Tibial nerve (tissue), 4 donors: ENCODE measurements at regions not wholly inside any gene's neighbourhood (a gene's known extent, or its start where the extent isn't known, plus 50 kb on each side); places are given as distances from the start of the nearest gene placed in this dataset.

ENCODE experiments used
- DNase-seq, 2 donors: peaks; one replicate each; pipeline ENCODE4 v3.0.0-alpha.2; 2019; ENCODE audit warnings: low spot score in 2 of 2
- H3K27ac ChIP-seq, 4 donors: fragments of 200-600 bp; sonication (generic) in 3 of 4; one replicate each; pipeline ENCODE4 v1.5.1; 2017 to 2019; ENCODE audit warnings: mild to moderate bottlenecking in 1 of 4
- H3K27me3 ChIP-seq, 2 donors: fragments of 200-600 bp; sonication (generic) in 1 of 2; one replicate each; pipeline versions ENCODE4 v1.5.1 to v1.6.0; 2017 to 2019
- H3K36me3 ChIP-seq, 3 donors: fragments of 200-600 bp; sonication (generic); one replicate each; pipeline ENCODE4 v1.5.1; 2018 to 2019
- H3K4me1 ChIP-seq, 4 donors: fragments of 200-600 bp; sonication (generic) in 3 of 4; one replicate each; pipeline ENCODE4 v1.5.1; 2017 to 2019
- H3K4me3 ChIP-seq, 4 donors: fragments of 200-600 bp; sonication (generic) in 3 of 4; one replicate each; pipeline ENCODE4 v1.5.1; 2017 to 2019; ENCODE audit warnings: mild to moderate bottlenecking in 1 of 4, moderate library complexity in 1 of 4
- H3K9me3 ChIP-seq, 4 donors: fragments of 200-600 bp; sonication (generic) in 3 of 4; one replicate each; pipeline ENCODE4 v1.5.1; 2017 to 2019
- CTCF ChIP-seq, 5 experiments: fragments of 200-600 bp in 3 of 5; fragments of 450-650 bp in 2 of 5; sonication (generic) in 3 of 5; IDR thresholded peaks; one replicate each; pipeline ENCODE4 v1.5.1; 2016 to 2019; ENCODE audit warnings: antibody characterized with exemption in 5 of 5, mild to moderate bottlenecking in 3 of 5, moderate library complexity in 2 of 5
- EP300 ChIP-seq, 2 donors: sonication (generic); formaldehyde crosslinking; IDR thresholded peaks; one replicate each; pipeline ENCODE4 v1.6.1; 2017; ENCODE audit warnings: antibody characterized with exemption in 2 of 2, mild to moderate bottlenecking in 1 of 2
- POLR2A ChIP-seq, 2 donors: fragments of 450-650 bp; IDR thresholded peaks; one replicate each; pipeline ENCODE4 v1.6.1; 2017; ENCODE audit warnings: antibody characterized with exemption in 2 of 2, mild to moderate bottlenecking in 2 of 2, moderate library complexity in 2 of 2
- WGBS, 2 donors: methylation state at CpG; one replicate each; pipeline ENCODE4 v1.1.5; 2018; 5-methylcytosine and 5-hydroxymethylcytosine counted together

GRCh38 chr15:66851311-66852063 is 149.5 kb downstream of the SMAD6 start:
- H3K4me3 ChIP-seq: no peak overlapping the region
- no peaks in the 10 kb centered on the region for H3K27me3 ChIP-seq
- peak overlapping the region; percentile 52 to 90 (median 69) for H3K27ac ChIP-seq
- no peaks in the 10 kb centered on the region for H3K36me3 ChIP-seq
- peak; percentile 85 to 86 for DNase-seq
- WGBS, 2 donors: 20 to 23% methylated on average over 26 of the region's 26 CpGs
- peaks cover 0 to 44% (median 19%) of the 10 kb centered on the region in 4 donors for H3K4me1 ChIP-seq
- no peaks in the 10 kb centered on the region for H3K9me3 ChIP-seq
- peak; percentile 94 to 98 (median 97) for TF ChIP-seq CTCF (IDR thresholded peaks at IDR 0.05)
- peak in 1 of 2 donors; percentile 62 for TF ChIP-seq EP300 (IDR thresholded peaks at IDR 0.05)
- no peak for TF ChIP-seq POLR2A (IDR thresholded peaks at IDR 0.05)

GRCh38 chr15:66852064-66852905 is 150.2 kb downstream of the SMAD6 start:
- no peaks in the 10 kb centered on the region for H3K36me3 ChIP-seq
- H3K27ac ChIP-seq: peak overlapping the region in 2 of 4 donors; percentile 73 to 90
- no peaks in the 10 kb centered on the region for H3K27me3 ChIP-seq
- no peaks in the 10 kb centered on the region for H3K9me3 ChIP-seq
- TF ChIP-seq POLR2A (IDR thresholded peaks at IDR 0.05): no peak
- H3K4me1 ChIP-seq: peaks cover 0 to 44% (median 19%) of the 10 kb centered on the region in 4 donors
- H3K4me3 ChIP-seq: no peak overlapping the region
- 92 to 93% methylated on average over 25 of the region's 25 CpGs for WGBS, 2 donors
- no peak for DNase-seq

- Histone ChIP-seq H3K27me3 (no peaks in the 10 kb centered on the region), H3K4me1 (peaks cover 0 to 32% (median 15%) of the 10 kb centered on the region in 4 donors), H3K9me3 (no peaks in the 10 kb centered on the region), H3K27ac (no peak overlapping the region), H3K4me3 (no peak overlapping the region), H3K36me3 (no peaks in the 10 kb centered on the region)
- no peak for DNase-seq
- 85 to 86% methylated on average over 23 of the region's 23 CpGs for WGBS, 2 donors
- TF ChIP-seq CTCF (IDR thresholded peaks at IDR 0.05) (no peak), POLR2A (IDR thresholded peaks at IDR 0.05) (no peak)
Observed at GRCh38 chr15:66854012-66854965, 152.3 kb downstream of the SMAD6 start.

- Histone ChIP-seq H3K9me3 (no peaks in the 10 kb centered on the region), H3K27me3 (no peaks in the 10 kb centered on the region), H3K27ac (no peak overlapping the region), H3K4me3 (no peak overlapping the region), H3K36me3 (no peaks in the 10 kb centered on the region), H3K4me1 (peaks cover 0 to 24% (median 12%) of the 10 kb centered on the region in 4 donors)
- WGBS, 2 donors: 26 to 33% methylated on average over 1 of the region's 1 CpG
- TF ChIP-seq EP300 (IDR thresholded peaks at IDR 0.05): no peak
- no peak for TF ChIP-seq POLR2A (IDR thresholded peaks at IDR 0.05)
- no peak for TF ChIP-seq CTCF (IDR thresholded peaks at IDR 0.05)
- DNase-seq: no peak
Observed at GRCh38 chr15:66855041-66855440, 153.0 kb downstream of the SMAD6 start.

- DNase-seq: no peak
- Histone ChIP-seq H3K9me3 (no peaks in the 10 kb centered on the region), H3K27me3 (no peaks in the 10 kb centered on the region), H3K36me3 (no peaks in the 10 kb centered on the region), H3K27ac (no peak overlapping the region), H3K4me1 (peaks cover 0 to 10% (median 0%) of the 10 kb centered on the region in 4 donors), H3K4me3 (no peak overlapping the region)
- TF ChIP-seq CTCF (IDR thresholded peaks at IDR 0.05) (no peak), EP300 (IDR thresholded peaks at IDR 0.05) (no peak), POLR2A (IDR thresholded peaks at IDR 0.05) (no peak)
Observed at GRCh38 chr15:66857694-66858093, 155.7 kb downstream of the SMAD6 start.
